Breast epithelium (tissue), 3 donors: ENCODE measurements at regions not wholly inside any gene's neighbourhood (a gene's known extent, or its start where the extent isn't known, plus 50 kb on each side); places are given as distances from the start of the nearest gene placed in this dataset.

Source experiments
- POLR2A ChIP-seq: fragments of 450-650 bp; IDR thresholded peaks from one replicate; pipeline ENCODE4 v1.6.1; 2016; ENCODE audit warnings: antibody characterized with exemption, mild to moderate bottlenecking, moderate library complexity
- POLR2AphosphoS5 ChIP-seq, 3 donors: sonication (generic); formaldehyde crosslinking; IDR thresholded peaks; one replicate each; pipeline ENCODE4 v1.6.1; 2017; ENCODE audit warnings: antibody characterized with exemption in 3 of 3
- TF ChIP-seq, protein P1 (sequence below), 3 donors: fragments of 450-650 bp; IDR thresholded peaks; one replicate each; pipeline ENCODE4 v1.5.1; 2016 to 2017; ENCODE audit warnings: antibody characterized with exemption in 3 of 3, mild to moderate bottlenecking in 3 of 3, moderate library complexity in 3 of 3

DNA sequence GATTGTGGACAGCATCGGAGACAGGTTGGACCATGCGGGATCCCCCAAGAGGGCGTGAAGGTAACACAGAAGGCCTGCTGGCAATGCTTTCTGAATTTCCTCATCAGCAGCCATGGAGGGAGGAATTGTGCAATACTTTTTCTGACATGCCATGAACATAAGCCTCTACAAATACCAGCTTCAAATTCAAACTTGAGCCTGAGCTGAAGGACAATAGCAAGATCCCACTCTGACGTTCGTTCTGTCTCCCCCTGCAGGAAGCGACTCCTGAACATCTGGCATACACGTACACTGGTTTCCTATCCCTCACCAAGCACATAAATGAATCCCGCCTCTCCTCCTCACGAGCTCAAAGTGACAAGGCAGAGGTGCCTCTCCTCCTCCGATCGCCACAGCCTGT lies 312.2 kb downstream of the BRD1 start:
- TF ChIP-seq, protein P1, sequence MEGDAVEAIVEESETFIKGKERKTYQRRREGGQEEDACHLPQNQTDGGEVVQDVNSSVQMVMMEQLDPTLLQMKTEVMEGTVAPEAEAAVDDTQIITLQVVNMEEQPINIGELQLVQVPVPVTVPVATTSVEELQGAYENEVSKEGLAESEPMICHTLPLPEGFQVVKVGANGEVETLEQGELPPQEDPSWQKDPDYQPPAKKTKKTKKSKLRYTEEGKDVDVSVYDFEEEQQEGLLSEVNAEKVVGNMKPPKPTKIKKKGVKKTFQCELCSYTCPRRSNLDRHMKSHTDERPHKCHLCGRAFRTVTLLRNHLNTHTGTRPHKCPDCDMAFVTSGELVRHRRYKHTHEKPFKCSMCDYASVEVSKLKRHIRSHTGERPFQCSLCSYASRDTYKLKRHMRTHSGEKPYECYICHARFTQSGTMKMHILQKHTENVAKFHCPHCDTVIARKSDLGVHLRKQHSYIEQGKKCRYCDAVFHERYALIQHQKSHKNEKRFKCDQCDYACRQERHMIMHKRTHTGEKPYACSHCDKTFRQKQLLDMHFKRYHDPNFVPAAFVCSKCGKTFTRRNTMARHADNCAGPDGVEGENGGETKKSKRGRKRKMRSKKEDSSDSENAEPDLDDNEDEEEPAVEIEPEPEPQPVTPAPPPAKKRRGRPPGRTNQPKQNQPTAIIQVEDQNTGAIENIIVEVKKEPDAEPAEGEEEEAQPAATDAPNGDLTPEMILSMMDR (IDR thresholded peaks at IDR 0.05), result no peak
- TF ChIP-seq POLR2AphosphoS5 (IDR thresholded peaks at IDR 0.05), result no peak
- TF ChIP-seq POLR2A, result no peak
